ENCODE measurements at regions not wholly inside any gene's neighbourhood (a gene's known extent, or its start where the extent isn't known, plus 50 kb on each side); places are given as distances from the start of the nearest gene placed in this dataset.

GRCh38 chr9:88736136-88736637, 201.2 kb downstream of the NXNL2 start:
- POLR2A ChIA-PET = no interaction called here
- Histone ChIP-seq H3K4me3 (ENCODE audit: low read depth, low read length, poor library complexity, severe bottlenecking) (no peak overlapping the region), H3K9me2 (ENCODE audit: insufficient read depth, low read length) (no peaks in the 10 kb centered on the region), H3K79me2 (ENCODE audit: insufficient read depth, low read depth, low read length) (no peaks in the 10 kb centered on the region), H4K20me1 (ENCODE audit: insufficient read depth, low read length) (no peaks in the 10 kb centered on the region), H3K36me3 (ENCODE audit: insufficient read depth, low read length) (no peaks in the 10 kb centered on the region), H3K4me2 (ENCODE audit: low read length) (no peak overlapping the region), H2AFZ (ENCODE audit: low read length) (no peak overlapping the region), H3K27ac (ENCODE audit: low read depth, low read length, poor library complexity, severe bottlenecking) (no peak overlapping the region), H3K9me3 (ENCODE audit: low read length) (no peaks in the 10 kb centered on the region), H3K4me1 (ENCODE audit: insufficient read depth, low read length, poor library complexity, severe bottlenecking) (no peaks in the 10 kb centered on the region)
- TF ChIP-seq, protein P1, sequence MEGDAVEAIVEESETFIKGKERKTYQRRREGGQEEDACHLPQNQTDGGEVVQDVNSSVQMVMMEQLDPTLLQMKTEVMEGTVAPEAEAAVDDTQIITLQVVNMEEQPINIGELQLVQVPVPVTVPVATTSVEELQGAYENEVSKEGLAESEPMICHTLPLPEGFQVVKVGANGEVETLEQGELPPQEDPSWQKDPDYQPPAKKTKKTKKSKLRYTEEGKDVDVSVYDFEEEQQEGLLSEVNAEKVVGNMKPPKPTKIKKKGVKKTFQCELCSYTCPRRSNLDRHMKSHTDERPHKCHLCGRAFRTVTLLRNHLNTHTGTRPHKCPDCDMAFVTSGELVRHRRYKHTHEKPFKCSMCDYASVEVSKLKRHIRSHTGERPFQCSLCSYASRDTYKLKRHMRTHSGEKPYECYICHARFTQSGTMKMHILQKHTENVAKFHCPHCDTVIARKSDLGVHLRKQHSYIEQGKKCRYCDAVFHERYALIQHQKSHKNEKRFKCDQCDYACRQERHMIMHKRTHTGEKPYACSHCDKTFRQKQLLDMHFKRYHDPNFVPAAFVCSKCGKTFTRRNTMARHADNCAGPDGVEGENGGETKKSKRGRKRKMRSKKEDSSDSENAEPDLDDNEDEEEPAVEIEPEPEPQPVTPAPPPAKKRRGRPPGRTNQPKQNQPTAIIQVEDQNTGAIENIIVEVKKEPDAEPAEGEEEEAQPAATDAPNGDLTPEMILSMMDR (conservative IDR thresholded peaks at IDR 0.05; ENCODE audit: low read length) = no peak
- DNase-seq (ENCODE audit: low spot score) = no peak
- no TSS peak for BruUV-seq (replicated peaks)
- CTCF ChIA-PET (ENCODE audit: unreplicated experiment) = no interaction called here
- intact Hi-C loops (cut with micrococcal nuclease; ENCODE audit: unreplicated experiment) = no loop called here

DNA sequence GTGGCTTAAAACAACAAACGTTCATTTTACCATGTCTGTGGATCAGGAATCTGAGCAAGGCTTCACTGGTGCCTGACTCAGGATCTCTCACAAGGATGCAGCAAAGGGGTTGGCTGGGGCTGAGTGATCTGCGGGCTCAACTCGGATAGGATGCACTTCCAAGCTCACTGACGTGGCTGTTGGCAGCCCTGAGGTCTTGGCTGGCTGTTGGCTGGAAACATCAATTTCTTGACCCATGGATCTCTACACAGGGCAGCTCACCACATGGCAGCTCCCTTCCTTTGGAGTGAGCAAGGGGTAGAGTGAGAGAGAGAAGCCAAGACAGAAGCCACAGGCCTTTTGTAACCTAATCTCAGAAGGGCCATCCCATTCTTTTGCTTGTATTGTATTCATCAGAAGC, 202.1 kb downstream of the NXNL2 start:
- Histone ChIP-seq H2AFZ (ENCODE audit: low read length) (no peak overlapping the region), H3K4me2 (ENCODE audit: low read length) (no peak overlapping the region), H4K20me1 (ENCODE audit: insufficient read depth, low read length) (no peaks in the 10 kb centered on the region), H3K4me1 (ENCODE audit: insufficient read depth, low read length, poor library complexity, severe bottlenecking) (no peaks in the 10 kb centered on the region), H3K9me2 (ENCODE audit: insufficient read depth, low read length) (no peaks in the 10 kb centered on the region), H3K36me3 (ENCODE audit: insufficient read depth, low read length) (no peaks in the 10 kb centered on the region), H3K79me2 (ENCODE audit: insufficient read depth, low read depth, low read length) (no peaks in the 10 kb centered on the region), H3K27ac (ENCODE audit: low read depth, low read length, poor library complexity, severe bottlenecking) (no peak overlapping the region), H3K4me3 (ENCODE audit: low read depth, low read length, poor library complexity, severe bottlenecking) (no peak overlapping the region), H3K9me3 (ENCODE audit: low read length) (no peaks in the 10 kb centered on the region)
- intact Hi-C loops (cut with micrococcal nuclease; ENCODE audit: unreplicated experiment) = no loop called here
- no peak for DNase-seq (ENCODE audit: low spot score)
- ChIA-PET CTCF (ENCODE audit: unreplicated experiment) (interaction anchor here (0.5 kb wide), 1 partner anchor 50 kb away, joined by 3 read pairs; no protein-coding TSS in a partner anchor), POLR2A (interaction anchor here (0.7 kb wide), 1 partner anchor 11 kb away, joined by 3 read pairs; no protein-coding TSS in a partner anchor)
- BruUV-seq (replicated peaks) = no TSS peak
- TF ChIP-seq, protein P1 (conservative IDR thresholded peaks at IDR 0.05; ENCODE audit: low read length) = no peak
- no peak for TF ChIP-seq EZH2phosphoT487 (IDR thresholded peaks at IDR 0.05; ENCODE audit: borderline replicate concordance, low read depth, low read length)

DNA sequence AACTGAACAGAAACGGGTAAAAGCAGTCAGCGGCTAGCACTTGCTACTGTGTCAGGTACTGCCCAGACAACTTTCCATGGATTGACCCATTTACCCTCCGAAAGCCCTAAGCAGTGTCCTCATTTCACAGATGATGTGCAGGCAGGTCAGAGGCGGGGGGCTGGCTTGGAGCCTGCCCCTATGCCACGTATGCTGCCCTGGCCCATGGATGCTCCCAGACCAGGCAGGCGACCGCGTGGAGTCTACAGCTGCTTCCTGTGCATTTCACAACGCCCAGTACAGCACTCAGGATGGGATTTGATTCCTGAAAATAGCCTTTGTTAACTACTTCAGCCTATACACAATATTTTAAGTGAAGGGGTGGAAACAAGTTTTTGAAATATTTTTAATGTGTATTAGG, 202.9 kb downstream of the NXNL2 start:
- ChIA-PET POLR2A (no interaction called here), CTCF (ENCODE audit: unreplicated experiment) (no interaction called here)
- H3K36me3 ChIP-seq (ENCODE audit: insufficient read depth, low read length) = no peaks in the 10 kb centered on the region
- no peak overlapping the region for H3K27ac ChIP-seq (ENCODE audit: low read depth, low read length, poor library complexity, severe bottlenecking)
- H4K20me1 ChIP-seq (ENCODE audit: insufficient read depth, low read length) = no peaks in the 10 kb centered on the region
- DNase-seq (ENCODE audit: low spot score) = no peak
- intact Hi-C loops (cut with micrococcal nuclease; ENCODE audit: unreplicated experiment) = no loop called here
- no peaks in the 10 kb centered on the region for H3K4me1 ChIP-seq (ENCODE audit: insufficient read depth, low read length, poor library complexity, severe bottlenecking)
- H3K9me2 ChIP-seq (ENCODE audit: insufficient read depth, low read length) = no peaks in the 10 kb centered on the region
- no peak overlapping the region for H2AFZ ChIP-seq (ENCODE audit: low read length)
- no peak overlapping the region for H3K4me3 ChIP-seq (ENCODE audit: low read depth, low read length, poor library complexity, severe bottlenecking)
- no peaks in the 10 kb centered on the region for H3K9me3 ChIP-seq (ENCODE audit: low read length)
- BruUV-seq (replicated peaks) = no TSS peak
- H3K79me2 ChIP-seq (ENCODE audit: insufficient read depth, low read depth, low read length) = no peaks in the 10 kb centered on the region
- TF ChIP-seq EZH2phosphoT487 (IDR thresholded peaks at IDR 0.05; ENCODE audit: borderline replicate concordance, low read depth, low read length) = no peak
- TF ChIP-seq, protein P1 (conservative IDR thresholded peaks at IDR 0.05; ENCODE audit: low read length) = no peak
- H3K4me2 ChIP-seq (ENCODE audit: low read length) = no peak overlapping the region

Measured in OCI-LY7 (cell line).